Astrocyte (in vitro differentiated cells and primary cell): ENCODE measurements at regions not wholly inside any gene's neighbourhood (a gene's known extent, or its start where the extent isn't known, plus 50 kb on each side); places are given as distances from the start of the nearest gene placed in this dataset.

Source experiments
- DNase-seq: peaks from one replicate; pipeline ENCODE4 v3.0.0-alpha.2; 2010; ENCODE audit warnings: low read depth
- FAIRE-seq: peaks from 2 replicates; lab custom pipeline; 2011; peaks lifted over from hg19 to GRCh38; lab: Jason Lieb, UNC
- H2AFZ ChIP-seq: 2 replicates; pipeline ENCODE4 v1.6.0; 2012; ENCODE audit warnings: low read depth, low read length, inconsistent platforms
- H3K27ac ChIP-seq: 2 replicates; pipeline ENCODE4 v1.5.1; 2011; ENCODE audit warnings: low read depth, low read length, inconsistent platforms
- H3K27me3 ChIP-seq: 2 replicates; pipeline ENCODE4 v1.6.0; 2011; ENCODE audit warnings: low read length, inconsistent platforms; ENCODE audit not compliant: insufficient read depth
- H3K36me3 ChIP-seq: 2 replicates; pipeline ENCODE4 v1.5.1; 2011; ENCODE audit warnings: low read length, inconsistent platforms; ENCODE audit not compliant: insufficient read depth
- H3K4me1 ChIP-seq: 2 replicates; pipeline ENCODE4 v1.5.1; 2011; ENCODE audit warnings: low read length, inconsistent platforms; ENCODE audit not compliant: insufficient read depth
- H3K4me2 ChIP-seq: 2 replicates; pipeline ENCODE4 v1.6.0; 2012; ENCODE audit warnings: low read length, inconsistent platforms
- H3K4me3 ChIP-seq: 2 replicates; pipeline ENCODE4 v1.5.1; 2011; ENCODE audit warnings: low read depth, mild to moderate bottlenecking, low read length, inconsistent platforms; ENCODE audit not compliant: insufficient read depth
- H3K79me2 ChIP-seq: 2 replicates; pipeline ENCODE4 v1.6.0; 2012; ENCODE audit warnings: mild to moderate bottlenecking, low read length, inconsistent platforms; ENCODE audit not compliant: insufficient read depth
- H3K9ac ChIP-seq: 2 replicates; pipeline ENCODE4 v1.6.0; 2012; ENCODE audit warnings: mild to moderate bottlenecking, low read length, inconsistent platforms
- H3K9me3 ChIP-seq: 2 replicates; pipeline ENCODE4 v1.5.1; 2012; ENCODE audit warnings: low read depth, mild to moderate bottlenecking, low read length, inconsistent platforms; ENCODE audit not compliant: insufficient read depth
- H4K20me1 ChIP-seq: 2 replicates; pipeline ENCODE4 v1.6.0; 2012; ENCODE audit warnings: low read length, inconsistent platforms; ENCODE audit not compliant: insufficient read depth
- H3K27ac Mint-ChIP-seq: one replicate; pipeline ENCODE4 v1.8.0; 2021; ENCODE audit warnings: mild to moderate bottlenecking, mixed read lengths; ENCODE audit not compliant: unreplicated experiment
- H3K27me3 Mint-ChIP-seq: one replicate; pipeline ENCODE4 v1.8.0; 2021; ENCODE audit warnings: low read depth, mixed read lengths; ENCODE audit not compliant: unreplicated experiment
- H3K36me3 Mint-ChIP-seq: one replicate; pipeline ENCODE4 v1.8.0; 2021; ENCODE audit warnings: low read depth, mixed read lengths; ENCODE audit not compliant: unreplicated experiment
- H3K4me1 Mint-ChIP-seq: one replicate; pipeline ENCODE4 v1.8.0; 2021; ENCODE audit warnings: low read depth, mixed read lengths; ENCODE audit not compliant: unreplicated experiment
- H3K4me3 Mint-ChIP-seq: one replicate; pipeline ENCODE4 v1.8.0; 2021; ENCODE audit warnings: mild to moderate bottlenecking, moderate library complexity, mixed read lengths; ENCODE audit not compliant: unreplicated experiment
- H3K9me3 Mint-ChIP-seq: one replicate; pipeline ENCODE4 v1.8.0; 2021; ENCODE audit warnings: mild to moderate bottlenecking, mixed read lengths; ENCODE audit not compliant: unreplicated experiment
- CTCF ChIP-seq: IDR thresholded peaks from 2 replicates; pipeline ENCODE4 v1.5.1; 2011; ENCODE audit warnings: low read depth, mild to moderate bottlenecking, inconsistent platforms, low read length, moderate library complexity; ENCODE audit not compliant: insufficient read depth
- EZH2 ChIP-seq: IDR thresholded peaks from 2 replicates; pipeline ENCODE4 v1.6.1; 2012; ENCODE audit warnings: mild to moderate bottlenecking, low read length, inconsistent platforms; ENCODE audit not compliant: insufficient read depth

- no peaks in the 10 kb centered on the region for H4K20me1 ChIP-seq
- H2AFZ ChIP-seq: peak overlapping the region; percentile 25
- H3K36me3 ChIP-seq: no peaks in the 10 kb centered on the region
- no peaks in the 10 kb centered on the region for H3K4me1 Mint-ChIP-seq
- FAIRE-seq (no peak), DNase-seq (no peak)
- no peak overlapping the region for H3K4me2 ChIP-seq
- H3K4me3 ChIP-seq: no peak overlapping the region
- H3K4me1 ChIP-seq: no peaks in the 10 kb centered on the region
- no peaks in the 10 kb centered on the region for H3K27me3 Mint-ChIP-seq
- no peak overlapping the region for H3K27ac ChIP-seq
- no peak for TF ChIP-seq CTCF
- TF ChIP-seq EZH2: no peak
- no peak overlapping the region for H3K27ac Mint-ChIP-seq
- H3K9me3 ChIP-seq: no peaks in the 10 kb centered on the region
- no peaks in the 10 kb centered on the region for H3K79me2 ChIP-seq
- H3K27me3 ChIP-seq: no peaks in the 10 kb centered on the region
- no peak overlapping the region for H3K4me3 Mint-ChIP-seq
- H3K36me3 Mint-ChIP-seq: no peaks in the 10 kb centered on the region
- H3K9ac ChIP-seq: no peak overlapping the region
- H3K9me3 Mint-ChIP-seq: no peaks in the 10 kb centered on the region
Observed at GRCh38 chr16:62224646-62225209, 188.5 kb upstream of the CDH8 start.

- Histone ChIP-seq H3K4me3 (no peak overlapping the region), H2AFZ (no peak overlapping the region), H3K9ac (no peak overlapping the region), H3K27ac (no peak overlapping the region), H4K20me1 (no peaks in the 10 kb centered on the region), H3K36me3 (no peaks in the 10 kb centered on the region), H3K4me1 (no peaks in the 10 kb centered on the region), H3K4me2 (no peak overlapping the region), H3K9me3 (no peaks in the 10 kb centered on the region), H3K79me2 (no peaks in the 10 kb centered on the region), H3K27me3 (no peaks in the 10 kb centered on the region)
- H3K27ac Mint-ChIP-seq: no peak overlapping the region
- FAIRE-seq: no peak
- H3K36me3 Mint-ChIP-seq: no peaks in the 10 kb centered on the region
- TF ChIP-seq CTCF: no peak
- TF ChIP-seq EZH2: no peak
- no peaks in the 10 kb centered on the region for H3K27me3 Mint-ChIP-seq
- no peak overlapping the region for H3K4me3 Mint-ChIP-seq
- no peak for DNase-seq
- H3K4me1 Mint-ChIP-seq: no peaks in the 10 kb centered on the region
- no peaks in the 10 kb centered on the region for H3K9me3 Mint-ChIP-seq
Observed at GRCh38 chr16:62216837-62217236, 180.6 kb upstream of the CDH8 start.

- Mint-ChIP-seq H3K36me3 (no peaks in the 10 kb centered on the region), H3K4me3 (no peak overlapping the region), H3K9me3 (no peaks in the 10 kb centered on the region), H3K27me3 (no peaks in the 10 kb centered on the region), H3K4me1 (no peaks in the 10 kb centered on the region), H3K27ac (no peak overlapping the region)
- Histone ChIP-seq H3K4me1 (no peaks in the 10 kb centered on the region), H3K36me3 (no peaks in the 10 kb centered on the region), H3K9ac (no peak overlapping the region), H3K79me2 (no peaks in the 10 kb centered on the region), H3K4me2 (no peak overlapping the region), H3K9me3 (no peaks in the 10 kb centered on the region), H3K27ac (no peak overlapping the region), H2AFZ (no peak overlapping the region), H3K4me3 (no peak overlapping the region), H4K20me1 (no peaks in the 10 kb centered on the region), H3K27me3 (no peaks in the 10 kb centered on the region)
- no peak for TF ChIP-seq EZH2
- TF ChIP-seq CTCF: no peak
- no peak for FAIRE-seq
- DNase-seq: no peak
Observed at GRCh38 chr16:62213763-62214162, 177.5 kb upstream of the CDH8 start.
